Neuron (in vitro differentiated cells): ENCODE measurements at regions not wholly inside any gene's neighbourhood (a gene's known extent, or its start where the extent isn't known, plus 50 kb on each side); places are given as distances from the start of the nearest gene placed in this dataset.

Source experiments
- H2AFZ ChIP-seq: one replicate; pipeline ENCODE4 v1.6.1; 2013; ENCODE audit warnings: low read depth, mild to moderate bottlenecking, inconsistent platforms, low read length, moderate library complexity
- H3K27me3 ChIP-seq: one replicate; pipeline ENCODE4 v1.6.1; 2013; ENCODE audit warnings: low read length; ENCODE audit not compliant: insufficient read depth
- H3K36me3 ChIP-seq: one replicate; pipeline ENCODE4 v1.6.1; 2013; ENCODE audit warnings: low read length; ENCODE audit not compliant: insufficient read depth
- H3K4me1 ChIP-seq: one replicate; pipeline ENCODE4 v1.6.1; 2013; ENCODE audit warnings: low read length; ENCODE audit not compliant: insufficient read depth
- H3K4me3 ChIP-seq: 2 replicates; pipeline ENCODE4 v1.5.1; 2013; ENCODE audit warnings: mild to moderate bottlenecking, low read length, moderate library complexity
- H3K9me3 ChIP-seq: one replicate; pipeline ENCODE4 v1.6.1; 2013; ENCODE audit warnings: low read length

DNA sequence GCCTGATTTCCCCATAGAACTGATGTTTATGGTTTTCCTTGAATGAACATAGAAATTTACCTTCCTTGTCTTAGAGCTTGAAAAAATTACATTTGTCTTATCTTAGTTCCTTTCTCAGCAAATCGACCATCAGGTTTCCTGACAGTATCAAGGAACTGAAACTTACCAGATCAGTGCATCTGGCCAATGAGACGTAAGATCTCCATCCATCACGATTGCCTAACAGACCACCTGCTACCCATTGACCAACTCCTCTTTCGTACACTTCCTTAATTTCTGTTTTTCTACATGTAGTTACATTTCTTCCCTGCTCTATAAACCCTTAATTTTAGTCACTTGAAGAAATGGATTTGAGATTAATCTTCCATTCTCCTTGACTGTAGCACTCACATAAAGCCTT is 57.4 kb upstream of the TMPRSS15 start:
- Histone ChIP-seq H3K4me3 (no peak overlapping the region), H3K36me3 (no peaks in the 10 kb centered on the region), H2AFZ (no peak overlapping the region), H3K9me3 (no peaks in the 10 kb centered on the region), H3K27me3 (no peaks in the 10 kb centered on the region), H3K4me1 (peaks cover 3% of the 10 kb centered on the region)

DNA sequence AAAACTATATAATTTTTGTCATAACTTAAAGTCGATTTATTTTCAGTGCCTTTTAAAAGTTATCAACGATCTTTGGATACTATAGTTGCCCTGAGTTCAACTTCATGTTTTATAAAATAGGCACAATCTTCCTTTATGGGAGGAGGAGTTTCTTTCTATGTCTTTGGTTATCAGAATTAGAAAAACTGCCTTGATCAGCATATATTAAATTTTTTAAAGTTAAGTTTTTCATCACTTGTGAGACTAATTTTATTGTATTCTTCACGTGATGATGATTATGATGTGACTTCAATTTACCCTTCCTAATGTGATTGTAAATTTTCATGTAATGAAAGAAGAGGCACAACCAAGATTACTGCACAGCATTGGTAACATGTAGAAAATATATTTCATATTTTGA is 58.2 kb upstream of the TMPRSS15 start:
- Histone ChIP-seq H3K27me3 (no peaks in the 10 kb centered on the region), H3K4me1 (peaks cover 3% of the 10 kb centered on the region), H3K9me3 (no peaks in the 10 kb centered on the region), H2AFZ (no peak overlapping the region), H3K4me3 (no peak overlapping the region), H3K36me3 (no peaks in the 10 kb centered on the region)

DNA sequence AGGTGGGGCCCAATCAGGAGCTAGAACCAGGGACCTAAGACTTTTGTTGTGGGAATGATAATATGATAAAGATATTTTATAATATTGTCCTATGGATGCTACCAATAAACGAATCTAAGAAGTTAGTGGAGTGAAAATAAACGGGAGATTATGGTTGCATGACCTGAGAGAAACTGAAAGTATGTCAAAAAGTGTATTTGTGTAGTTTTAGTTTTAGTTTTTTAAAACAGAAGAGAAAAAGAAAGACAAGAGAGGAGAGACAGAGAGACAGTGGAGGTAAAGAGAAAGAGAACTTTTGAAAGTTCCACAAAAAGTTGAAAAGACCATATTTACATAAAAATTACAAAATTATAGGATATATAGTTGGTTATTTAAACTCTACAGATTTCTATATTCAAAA is 64.1 kb upstream of the TMPRSS15 start:
- Histone ChIP-seq H3K27me3 (no peaks in the 10 kb centered on the region), H3K9me3 (no peaks in the 10 kb centered on the region), H3K36me3 (no peaks in the 10 kb centered on the region), H2AFZ (no peak overlapping the region), H3K4me3 (no peak overlapping the region), H3K4me1 (no peaks in the 10 kb centered on the region)

DNA sequence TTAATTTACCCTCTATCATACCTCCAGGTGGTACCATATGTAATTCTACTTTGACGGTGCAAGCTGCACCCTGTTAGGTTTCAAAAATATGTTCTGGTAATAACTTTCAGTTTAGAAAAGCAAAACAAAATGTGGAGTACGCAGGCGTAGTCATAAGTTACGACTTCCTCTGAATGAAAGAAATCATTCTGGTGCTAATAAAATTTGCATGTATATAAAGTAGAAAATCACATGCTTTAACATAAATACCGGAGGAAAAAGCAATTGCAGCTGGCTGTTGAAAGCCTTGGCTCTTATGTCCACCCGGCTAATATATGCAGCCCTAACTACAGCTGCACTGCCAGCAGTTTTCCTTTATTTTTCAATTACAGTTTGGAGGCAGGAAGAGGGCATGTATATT is 65.2 kb upstream of the TMPRSS15 start:
- H2AFZ ChIP-seq, result no peak overlapping the region
- H3K36me3 ChIP-seq, result no peaks in the 10 kb centered on the region
- H3K4me1 ChIP-seq, result no peaks in the 10 kb centered on the region
- H3K27me3 ChIP-seq, result no peaks in the 10 kb centered on the region
- no peak overlapping the region for H3K4me3 ChIP-seq
- no peaks in the 10 kb centered on the region for H3K9me3 ChIP-seq

DNA sequence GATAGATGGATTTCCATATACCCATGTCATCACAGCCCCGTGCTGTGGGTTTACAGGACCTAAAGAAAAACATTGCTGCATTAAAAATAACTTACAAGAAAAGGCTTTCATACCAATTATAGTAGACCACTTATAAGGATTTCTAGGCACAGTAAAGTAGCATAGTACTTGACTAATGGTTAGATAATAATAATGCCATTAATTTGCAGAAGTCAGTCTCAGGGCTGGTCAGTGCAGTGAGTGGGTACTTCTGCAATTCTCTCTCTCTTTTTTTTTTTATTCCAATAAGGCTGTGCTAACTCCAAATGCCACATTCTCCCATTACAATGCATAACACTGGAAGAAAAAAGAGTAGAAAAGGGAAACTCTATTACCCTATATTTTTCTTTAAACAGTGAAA is 73.1 kb upstream of the TMPRSS15 start:
- no peaks in the 10 kb centered on the region for H3K27me3 ChIP-seq
- H3K36me3 ChIP-seq, result no peaks in the 10 kb centered on the region
- H3K4me3 ChIP-seq, result no peak overlapping the region
- H2AFZ ChIP-seq, result no peak overlapping the region
- no peaks in the 10 kb centered on the region for H3K9me3 ChIP-seq
- no peaks in the 10 kb centered on the region for H3K4me1 ChIP-seq

DNA sequence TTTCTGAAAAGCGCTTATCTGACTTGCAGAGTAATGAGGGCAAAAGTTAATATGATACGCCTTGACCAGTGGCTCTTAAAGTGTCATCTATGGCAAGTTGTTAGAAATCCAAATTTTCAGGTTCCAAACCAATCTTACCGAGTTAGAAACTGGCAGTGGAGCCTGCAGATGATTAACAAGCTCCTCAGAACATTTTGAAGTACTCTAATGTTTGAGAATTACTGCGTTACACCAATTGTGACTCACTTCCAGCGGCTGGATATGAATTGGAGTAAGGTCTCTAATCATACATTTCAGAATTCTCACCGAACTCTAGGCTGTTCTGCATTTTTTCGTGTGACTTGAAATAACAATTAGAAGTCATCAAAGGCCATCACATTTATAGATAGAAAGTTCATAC is 73.5 kb upstream of the TMPRSS15 start:
- Histone ChIP-seq H3K27me3 (no peaks in the 10 kb centered on the region), H3K4me3 (no peak overlapping the region), H3K9me3 (no peaks in the 10 kb centered on the region), H3K4me1 (no peaks in the 10 kb centered on the region), H2AFZ (no peak overlapping the region), H3K36me3 (no peaks in the 10 kb centered on the region)

DNA sequence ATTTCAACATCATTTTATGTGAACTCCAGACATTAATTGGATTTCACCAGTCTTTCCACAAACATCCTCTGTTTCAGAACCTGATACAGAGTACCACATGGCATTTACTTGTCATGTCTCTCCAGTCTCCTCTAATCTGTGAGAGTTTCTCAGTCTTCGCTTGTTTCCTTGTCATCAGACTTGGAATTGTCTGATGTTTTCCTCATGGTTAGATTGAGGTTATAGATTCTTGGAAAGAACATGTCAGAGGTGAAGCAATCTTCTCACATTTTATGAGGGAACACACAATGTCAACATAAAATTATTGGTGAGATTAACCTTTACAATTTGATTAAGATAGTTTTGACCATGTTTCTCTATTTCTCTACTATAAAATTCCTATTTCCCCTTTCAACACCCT is 74.9 kb upstream of the TMPRSS15 start:
- H3K4me1 ChIP-seq, result no peaks in the 10 kb centered on the region
- no peaks in the 10 kb centered on the region for H3K36me3 ChIP-seq
- H2AFZ ChIP-seq, result no peak overlapping the region
- no peak overlapping the region for H3K4me3 ChIP-seq
- H3K27me3 ChIP-seq, result no peaks in the 10 kb centered on the region
- no peaks in the 10 kb centered on the region for H3K9me3 ChIP-seq

DNA sequence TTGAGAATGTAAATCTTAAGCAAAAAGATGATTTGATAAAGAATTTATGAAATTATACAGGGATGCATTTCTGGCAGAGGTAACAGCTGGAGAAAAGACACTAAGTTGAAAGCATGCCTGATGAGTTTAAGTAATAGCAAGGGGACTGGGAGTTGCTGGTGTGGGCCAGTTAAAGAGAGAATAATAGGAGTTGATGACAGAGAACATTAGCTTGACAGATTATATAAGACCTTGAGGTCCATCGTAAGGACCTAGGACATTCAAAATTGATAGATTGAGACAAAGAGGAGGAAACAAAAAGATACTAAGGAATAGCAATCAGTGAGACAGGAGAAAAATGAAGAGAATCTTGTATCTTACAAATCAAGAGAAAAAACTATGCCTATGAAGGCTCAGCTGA is 84.7 kb upstream of the TMPRSS15 start:
- no peak overlapping the region for H2AFZ ChIP-seq
- no peaks in the 10 kb centered on the region for H3K36me3 ChIP-seq
- H3K9me3 ChIP-seq, result no peaks in the 10 kb centered on the region
- H3K4me3 ChIP-seq, result no peak overlapping the region
- H3K27me3 ChIP-seq, result peaks cover 3% of the 10 kb centered on the region
- H3K4me1 ChIP-seq, result no peaks in the 10 kb centered on the region

DNA sequence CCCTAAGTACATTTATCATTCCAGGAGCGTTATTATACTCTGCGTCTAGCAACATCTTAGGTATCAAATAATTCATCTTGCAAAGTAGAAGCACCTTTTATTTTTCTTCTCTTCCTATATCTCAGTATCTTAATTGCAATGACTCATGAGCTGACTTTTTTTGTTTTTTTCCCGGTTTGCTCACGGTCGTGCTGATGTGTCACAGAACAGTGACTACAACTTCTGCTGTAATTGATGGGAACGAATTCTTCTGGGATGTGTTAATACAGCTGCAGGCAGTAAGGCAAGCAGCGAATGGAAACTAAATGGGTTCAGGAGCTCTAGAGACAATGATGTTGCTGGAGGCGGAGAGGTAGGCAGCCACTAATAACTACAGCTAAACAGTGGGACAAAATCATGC is 89.8 kb upstream of the TMPRSS15 start:
- H3K27me3 ChIP-seq, result peaks cover 3% of the 10 kb centered on the region
- H3K9me3 ChIP-seq, result no peaks in the 10 kb centered on the region
- no peaks in the 10 kb centered on the region for H3K36me3 ChIP-seq
- no peaks in the 10 kb centered on the region for H3K4me1 ChIP-seq
- H2AFZ ChIP-seq, result no peak overlapping the region
- H3K4me3 ChIP-seq, result no peak overlapping the region

DNA sequence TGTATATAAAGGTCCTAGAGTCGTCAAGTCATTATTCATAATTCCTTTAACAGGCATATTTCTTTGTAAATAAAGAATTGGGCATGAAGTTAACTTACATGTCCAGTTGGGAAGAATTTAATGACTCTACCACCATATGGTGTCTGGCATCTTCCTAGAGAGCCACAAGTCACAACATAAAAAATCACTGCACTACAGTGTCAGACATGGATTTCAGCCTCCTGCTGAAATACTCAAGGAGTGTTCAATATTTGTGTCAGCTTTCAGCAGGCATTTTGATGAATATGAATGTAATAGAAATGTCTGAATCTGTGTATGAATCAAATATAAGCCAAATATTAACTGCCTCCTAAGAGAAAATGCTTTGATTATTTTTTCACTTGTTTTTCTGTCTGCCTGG is 91.9 kb upstream of the TMPRSS15 start:
- Histone ChIP-seq H3K4me3 (no peak overlapping the region), H3K4me1 (no peaks in the 10 kb centered on the region), H2AFZ (no peak overlapping the region), H3K27me3 (no peaks in the 10 kb centered on the region), H3K36me3 (no peaks in the 10 kb centered on the region), H3K9me3 (no peaks in the 10 kb centered on the region)

DNA sequence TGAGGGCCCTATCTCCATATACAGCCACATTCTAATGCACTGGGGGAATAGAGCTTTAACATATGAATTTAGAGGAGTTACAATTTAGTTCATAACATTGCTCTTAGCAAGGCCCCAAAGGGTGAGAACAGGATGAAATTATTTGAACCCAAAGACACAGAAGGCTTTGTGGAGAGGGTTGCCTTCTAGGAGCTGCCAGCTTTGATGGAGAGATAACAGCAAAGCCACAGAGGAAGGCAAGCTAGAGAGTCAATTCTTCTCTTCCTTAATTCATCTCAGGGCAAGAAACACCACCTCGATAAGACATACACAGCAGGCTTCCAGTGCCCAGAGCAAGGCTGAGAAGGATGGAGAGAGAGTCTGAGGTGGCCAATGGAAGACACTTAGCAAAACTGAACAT is 94.8 kb upstream of the TMPRSS15 start:
- H2AFZ ChIP-seq, result no peak overlapping the region
- H3K27me3 ChIP-seq, result no peaks in the 10 kb centered on the region
- no peaks in the 10 kb centered on the region for H3K4me1 ChIP-seq
- H3K9me3 ChIP-seq, result no peaks in the 10 kb centered on the region
- no peak overlapping the region for H3K4me3 ChIP-seq
- H3K36me3 ChIP-seq, result no peaks in the 10 kb centered on the region

DNA sequence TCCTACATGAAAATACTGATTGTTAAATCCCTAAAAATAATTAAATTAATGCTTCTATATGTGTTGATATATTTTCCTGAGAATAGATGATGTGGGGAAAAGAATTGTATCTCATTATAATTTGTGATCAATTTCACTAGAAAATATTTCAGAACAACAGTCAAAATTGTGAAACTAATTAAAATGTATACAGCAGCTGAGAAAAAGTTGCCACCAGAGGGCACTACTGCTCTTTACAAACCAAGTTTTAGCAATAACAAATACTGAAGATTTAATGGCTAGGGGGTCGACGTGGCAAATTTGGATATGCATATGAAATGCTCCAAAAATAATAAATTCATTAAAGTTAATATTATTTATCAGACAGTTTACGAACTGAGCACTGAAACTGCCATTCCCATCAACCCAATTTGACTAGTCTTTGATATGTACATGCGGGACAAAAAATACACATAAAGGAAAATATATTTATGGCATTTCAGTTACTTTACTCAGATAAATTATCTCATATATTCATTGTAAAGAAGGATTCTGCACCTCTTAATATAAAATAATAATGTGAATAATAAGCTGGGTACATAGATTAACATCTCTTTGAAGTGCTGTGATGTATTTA is 96.3 kb upstream of the TMPRSS15 start:
- Histone ChIP-seq H3K36me3 (no peaks in the 10 kb centered on the region), H3K4me3 (no peak overlapping the region), H2AFZ (no peak overlapping the region), H3K27me3 (no peaks in the 10 kb centered on the region), H3K9me3 (no peaks in the 10 kb centered on the region), H3K4me1 (no peaks in the 10 kb centered on the region)

DNA sequence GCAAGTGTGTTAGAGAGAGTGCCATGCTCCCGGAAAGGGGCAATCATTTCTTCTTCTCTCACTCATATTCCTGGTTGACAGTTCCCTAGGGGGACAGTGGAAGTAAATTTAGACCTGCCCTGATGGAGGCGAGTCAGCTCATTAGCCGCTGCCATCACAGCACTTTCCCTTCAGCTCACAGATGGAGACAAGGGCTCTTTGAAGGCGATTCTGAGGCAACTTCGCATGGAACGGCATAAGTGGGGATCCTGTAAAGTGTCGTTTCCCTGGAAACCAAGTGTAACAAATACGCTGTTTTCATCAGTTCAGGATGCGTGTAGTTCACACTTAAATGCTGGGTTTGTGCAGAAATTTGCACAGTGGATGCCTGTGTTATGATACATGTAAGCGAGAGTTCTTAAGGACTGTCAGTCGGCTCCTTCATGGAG is 114.5 kb upstream of the TMPRSS15 start:
- Histone ChIP-seq H3K4me1 (no peaks in the 10 kb centered on the region), H3K4me3 (no peak overlapping the region), H3K27me3 (no peaks in the 10 kb centered on the region), H3K36me3 (no peaks in the 10 kb centered on the region), H3K9me3 (no peaks in the 10 kb centered on the region), H2AFZ (no peak overlapping the region)

DNA sequence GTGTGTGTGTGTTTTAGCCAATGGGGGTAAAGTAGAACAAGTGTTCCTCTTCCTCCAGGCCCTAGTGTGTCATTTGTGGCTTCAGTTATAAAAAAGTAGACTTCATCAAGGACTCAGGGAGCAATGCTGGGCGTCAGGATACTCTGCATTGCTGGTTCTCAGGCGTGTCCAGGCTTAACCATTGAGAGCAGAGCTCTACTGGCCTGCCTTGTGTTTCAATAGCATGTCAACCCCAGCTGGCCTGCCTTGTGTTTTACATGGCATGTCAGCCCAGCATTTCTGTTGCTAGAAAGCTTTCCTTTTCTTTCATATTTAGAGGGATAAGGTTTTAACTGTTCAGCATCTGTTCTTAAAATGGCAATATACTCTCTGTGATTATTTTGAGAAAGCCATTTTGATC is 117.6 kb upstream of the TMPRSS15 start:
- Histone ChIP-seq H3K36me3 (no peaks in the 10 kb centered on the region), H3K4me3 (no peak overlapping the region), H3K9me3 (no peaks in the 10 kb centered on the region), H3K27me3 (no peaks in the 10 kb centered on the region), H3K4me1 (no peaks in the 10 kb centered on the region), H2AFZ (no peak overlapping the region)
